ES-I3 (cell line): ENCODE measurements at regions not wholly inside any gene's neighbourhood (a gene's known extent, or its start where the extent isn't known, plus 50 kb on each side); places are given as distances from the start of the nearest gene placed in this dataset.
"Not testable (repeated sequence)": the region's sequence is repeated elsewhere in the genome, so short reads cannot be mapped to it uniquely, and the experiment has no call there.

Source experiments
- H3K36me3 ChIP-seq: 2 replicates; pipeline ENCODE4 v1.6.1; 2013; ENCODE audit warnings: mild to moderate bottlenecking, low read length, control low read depth, moderate library complexity; ENCODE audit not compliant: insufficient read depth
- H3K4me1 ChIP-seq: 2 replicates; pipeline ENCODE4 v1.6.1; 2013; ENCODE audit warnings: mild to moderate bottlenecking, control low read depth, low read length; ENCODE audit not compliant: insufficient read depth
- H3K9ac ChIP-seq: 2 replicates; pipeline ENCODE4 v1.6.1; 2013; ENCODE audit warnings: low read depth, mild to moderate bottlenecking, low read length, moderate library complexity
- H3K9me3 ChIP-seq: 2 replicates; pipeline ENCODE4 v1.6.1; 2013; ENCODE audit warnings: mild to moderate bottlenecking, low read length, moderate library complexity; ENCODE audit not compliant: control insufficient read depth, insufficient read depth

DNA sequence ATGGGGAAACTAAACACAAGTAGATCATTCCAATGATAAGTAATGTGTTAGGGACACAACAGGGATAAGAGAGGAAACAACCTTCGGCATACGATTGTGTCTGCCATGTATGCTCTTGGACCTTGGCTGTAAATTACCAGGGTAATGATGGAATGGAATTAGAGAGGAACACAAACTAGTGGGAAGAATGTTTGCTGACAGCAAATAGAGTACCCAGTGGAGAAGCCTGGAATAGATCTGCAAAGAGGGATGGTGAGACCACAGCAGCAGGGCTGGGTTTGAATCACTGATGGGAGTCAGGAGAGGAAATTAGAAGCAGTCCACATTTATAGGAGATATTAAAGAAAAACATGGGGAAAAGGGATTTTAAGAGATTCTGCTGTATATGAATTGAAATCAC is 172.8 kb downstream of the LRIG3 start:
- H3K4me1 ChIP-seq = peaks cover 6% of the 10 kb centered on the region; the same call in 1 of the 2 replicates
- H3K9me3 ChIP-seq = no peaks in the 10 kb centered on the region
- no peak overlapping the region for H3K9ac ChIP-seq
- H3K36me3 ChIP-seq = no peaks in the 10 kb centered on the region

DNA sequence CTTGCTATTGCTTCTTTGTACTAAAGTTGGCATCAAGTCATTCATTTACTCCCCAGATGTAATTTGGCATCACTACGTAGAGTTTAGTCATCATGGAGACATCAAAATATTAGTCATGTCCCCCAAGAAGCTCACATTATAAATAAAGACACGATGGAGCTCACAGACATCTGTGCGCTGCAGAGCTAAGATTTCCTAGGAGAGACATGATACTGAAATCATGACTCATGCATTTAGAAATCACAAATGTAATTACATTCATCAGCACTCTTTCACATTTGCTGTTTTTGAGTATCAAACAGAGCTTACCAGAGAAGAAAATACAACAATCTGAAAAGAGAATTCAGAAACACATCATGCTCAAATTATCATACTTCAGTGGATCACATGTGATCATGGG is 169.8 kb downstream of the LRIG3 start:
- H3K4me1 ChIP-seq = peaks cover 6% of the 10 kb centered on the region; the same call in 1 of the 2 replicates
- H3K9me3 ChIP-seq = no peaks in the 10 kb centered on the region
- no peak overlapping the region for H3K9ac ChIP-seq
- H3K36me3 ChIP-seq = no peaks in the 10 kb centered on the region

DNA sequence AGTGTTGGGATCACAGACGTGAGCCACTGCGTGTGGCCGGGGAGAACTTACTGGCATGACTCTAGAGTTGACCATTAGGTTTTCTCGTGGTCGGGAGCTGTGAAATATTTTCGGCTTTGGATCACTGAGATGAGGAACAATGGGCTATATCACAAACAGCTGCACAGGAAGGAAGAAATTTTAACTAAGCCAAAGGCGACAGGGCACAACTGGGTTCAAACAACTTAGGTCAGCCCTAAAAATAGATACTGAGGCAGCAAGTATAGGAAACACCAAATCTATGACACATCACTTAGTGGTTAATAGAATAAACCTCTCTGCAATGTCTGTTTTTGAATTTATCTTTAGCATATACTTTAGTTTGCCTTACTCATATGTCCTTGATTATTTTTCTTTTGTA is 162.9 kb downstream of the LRIG3 start:
- no peaks in the 10 kb centered on the region for H3K4me1 ChIP-seq
- no peak overlapping the region for H3K9ac ChIP-seq
- H3K9me3 ChIP-seq = no peaks in the 10 kb centered on the region
- H3K36me3 ChIP-seq = no peaks in the 10 kb centered on the region

DNA sequence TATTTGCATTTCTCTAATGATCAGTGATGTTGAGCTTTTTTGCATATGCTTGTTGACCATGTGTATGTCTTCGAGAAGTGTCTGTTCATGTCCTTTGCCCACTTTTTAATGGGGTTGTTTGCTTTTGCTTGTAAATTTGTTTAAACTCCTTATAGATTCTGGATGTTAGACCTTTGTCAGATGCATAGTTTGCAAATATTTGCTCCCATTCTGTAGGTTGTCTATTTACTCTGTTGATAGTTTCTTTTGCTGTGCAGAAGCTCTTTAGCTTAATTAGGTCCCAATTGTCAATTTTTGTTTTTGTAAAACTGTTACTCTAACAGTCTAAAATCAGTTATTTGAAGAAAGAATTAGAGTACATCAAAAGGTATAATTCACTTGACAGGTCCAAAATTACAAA is 160.6 kb downstream of the LRIG3 start:
- H3K9me3 ChIP-seq, H3K4me1 ChIP-seq, H3K36me3 ChIP-seq, H3K9ac ChIP-seq: not testable (repeated sequence)

DNA sequence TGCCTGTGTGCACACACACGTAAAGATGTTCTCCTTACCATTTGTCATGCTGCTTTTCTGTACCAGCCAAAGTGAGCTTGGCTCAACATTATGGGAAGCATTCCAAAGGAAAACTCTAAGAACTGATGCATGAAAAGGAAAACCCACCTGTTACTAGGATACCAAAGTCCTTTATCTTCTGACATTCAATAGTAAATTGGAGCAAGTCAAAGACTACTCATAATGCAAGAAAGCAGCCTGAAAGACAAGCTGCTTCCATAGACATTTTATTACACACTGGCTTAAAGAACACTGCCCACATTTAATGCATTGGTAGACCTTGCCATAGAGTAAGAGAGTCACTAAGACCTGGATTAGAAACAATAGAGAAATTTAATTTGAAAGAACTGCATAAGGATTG is 159.0 kb downstream of the LRIG3 start:
- H3K36me3 ChIP-seq = no peaks in the 10 kb centered on the region

DNA sequence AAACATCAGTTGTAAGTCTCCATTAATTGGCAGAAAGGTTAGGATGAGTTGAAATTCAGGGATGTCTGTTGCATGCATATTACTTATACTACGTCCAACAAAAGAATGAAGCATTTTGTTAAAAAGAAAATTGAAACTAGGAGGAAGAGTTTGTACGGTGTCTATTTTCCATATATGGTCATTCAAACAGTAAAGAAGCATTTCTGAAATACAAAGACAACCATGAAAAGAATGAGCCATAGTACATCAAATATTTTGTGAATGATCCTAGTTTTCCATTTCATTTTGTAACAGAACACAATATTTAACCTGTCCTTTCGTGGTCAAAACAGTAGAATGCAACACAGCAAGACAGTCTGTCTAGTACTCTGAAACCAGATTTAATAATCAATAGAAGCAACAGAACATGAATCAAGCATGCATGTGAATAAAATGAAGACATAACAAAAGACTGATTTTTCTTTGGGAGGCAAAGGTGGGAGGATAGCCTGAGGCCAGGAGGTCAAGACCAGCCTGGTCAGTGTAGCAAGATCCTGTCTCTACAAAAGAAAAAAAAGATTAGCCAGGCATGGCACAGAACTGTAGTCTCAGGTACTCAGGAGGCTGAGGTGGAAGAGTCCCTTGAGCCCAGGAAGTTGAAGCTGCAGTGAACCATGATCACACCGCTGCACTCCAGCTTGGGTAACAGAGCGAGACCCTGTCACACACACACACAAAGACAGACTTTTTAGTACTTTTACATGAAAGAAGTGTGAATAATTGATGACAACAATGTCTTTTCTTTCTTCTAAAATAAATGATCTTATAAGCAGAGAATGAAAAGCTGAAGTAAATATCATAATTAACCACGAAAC is 156.0 kb downstream of the LRIG3 start:
- H3K4me1 ChIP-seq = no peaks in the 10 kb centered on the region
- no peak overlapping the region for H3K9ac ChIP-seq
- H3K36me3 ChIP-seq = no peaks in the 10 kb centered on the region
- no peaks in the 10 kb centered on the region for H3K9me3 ChIP-seq

More for the DNA sequence above, 159.0 kb downstream of the LRIG3 start:
- H3K4me1 ChIP-seq = no peaks in the 10 kb centered on the region
- no peak overlapping the region for H3K9ac ChIP-seq
- H3K9me3 ChIP-seq = no peaks in the 10 kb centered on the region

DNA sequence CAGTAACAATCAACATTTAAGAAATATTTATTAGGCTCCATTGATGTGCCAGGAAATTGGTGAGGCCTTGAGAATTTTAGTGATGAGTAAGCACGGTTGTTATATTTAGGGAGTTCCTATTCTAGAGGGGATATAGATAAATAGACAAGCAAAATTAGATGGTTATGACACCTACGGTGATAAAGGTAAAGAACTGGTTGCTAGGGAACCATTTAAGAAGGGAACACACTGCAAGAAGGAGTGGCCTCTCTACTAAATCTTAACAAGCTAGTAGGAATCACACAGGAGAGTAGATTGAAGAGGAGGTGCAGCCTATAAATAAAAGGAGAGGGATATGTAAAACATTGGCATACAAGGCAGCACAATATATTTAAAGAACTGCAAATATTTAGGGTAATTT is 155.2 kb downstream of the LRIG3 start:
- Histone ChIP-seq H3K36me3 (no peaks in the 10 kb centered on the region), H3K4me1 (no peaks in the 10 kb centered on the region), H3K9me3 (no peaks in the 10 kb centered on the region), H3K9ac (no peak overlapping the region)

DNA sequence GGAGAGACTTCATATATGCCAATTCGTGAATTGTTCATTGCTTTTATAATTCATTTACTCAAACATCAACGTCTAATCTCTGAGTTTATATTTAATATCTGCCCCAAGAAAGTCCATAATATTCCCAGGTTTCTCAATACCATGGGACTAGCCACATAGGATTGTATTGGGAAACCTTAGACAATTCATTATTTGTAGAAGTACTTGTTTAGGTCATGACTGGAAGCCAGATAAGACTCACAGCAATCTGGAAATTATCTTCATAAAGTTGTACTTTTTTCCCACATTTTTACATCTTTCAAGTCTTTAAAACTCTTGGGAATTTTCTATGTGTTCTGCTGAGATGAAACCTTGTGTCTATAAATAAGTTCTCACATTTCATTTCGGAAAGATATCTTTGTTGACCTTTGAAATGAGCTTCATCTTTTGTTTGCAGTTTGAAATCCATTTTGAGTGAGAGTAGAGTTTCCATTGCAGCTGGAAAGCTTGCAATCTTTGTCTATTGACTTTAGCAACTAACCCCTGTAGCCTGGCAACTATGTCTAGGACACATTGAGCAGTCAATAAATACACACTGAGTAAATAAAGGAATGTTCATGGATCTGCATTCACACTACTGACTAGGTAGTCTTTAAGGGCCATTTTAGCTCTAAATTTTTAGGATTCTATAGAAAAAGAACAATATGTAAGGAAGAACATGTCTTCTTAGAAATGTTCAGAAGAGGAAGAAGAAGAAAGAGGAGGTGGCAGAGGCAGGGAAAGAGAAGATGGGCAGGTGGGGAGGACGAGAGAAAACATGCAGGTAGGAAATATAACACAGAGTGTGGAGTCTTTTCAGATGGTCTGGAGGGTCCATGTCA is 154.4 kb downstream of the LRIG3 start:
- H3K36me3 ChIP-seq = no peaks in the 10 kb centered on the region
- no peaks in the 10 kb centered on the region for H3K9me3 ChIP-seq
- no peaks in the 10 kb centered on the region for H3K4me1 ChIP-seq
- H3K9ac ChIP-seq = no peak overlapping the region

DNA sequence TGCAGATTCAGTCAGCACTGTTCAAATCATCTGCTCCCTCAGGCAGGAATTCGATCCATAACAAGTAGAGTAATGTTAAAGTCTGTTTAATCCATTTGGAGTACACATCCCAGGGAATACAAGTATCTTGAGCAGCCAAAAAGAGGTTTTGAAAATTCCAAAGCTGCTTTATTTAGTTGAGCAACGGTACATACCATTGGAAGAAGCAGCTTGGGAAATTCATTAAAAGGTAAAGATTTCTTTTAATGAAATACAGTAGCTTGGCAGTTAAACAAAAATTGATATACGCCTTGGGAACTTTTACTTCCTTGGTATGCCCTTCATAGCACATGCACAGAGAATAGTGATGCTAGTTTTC is 153.8 kb downstream of the LRIG3 start:
- no peaks in the 10 kb centered on the region for H3K4me1 ChIP-seq
- no peaks in the 10 kb centered on the region for H3K9me3 ChIP-seq
- H3K9ac ChIP-seq = no peak overlapping the region
- H3K36me3 ChIP-seq = no peaks in the 10 kb centered on the region

DNA sequence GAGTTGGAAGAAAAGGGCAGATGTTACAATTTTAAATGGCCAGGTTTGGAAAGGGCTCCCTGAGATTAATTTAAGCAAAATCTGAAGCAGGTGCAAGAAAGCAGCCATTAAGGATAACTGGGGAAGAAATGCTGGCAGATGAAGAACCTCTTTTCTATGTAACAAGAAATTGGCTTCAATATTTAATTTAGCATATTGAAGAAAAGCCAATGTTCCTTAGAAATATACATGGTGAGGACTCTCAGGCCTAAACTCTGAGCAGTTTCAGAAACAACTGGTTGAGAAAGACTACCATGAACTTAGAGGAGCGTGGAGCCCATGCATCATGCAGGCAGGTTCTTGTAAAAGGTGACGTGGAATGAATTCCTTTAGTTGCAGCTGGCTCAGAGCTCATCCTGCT is 152.8 kb downstream of the LRIG3 start:
- H3K4me1 ChIP-seq = no peaks in the 10 kb centered on the region
- no peaks in the 10 kb centered on the region for H3K9me3 ChIP-seq
- H3K9ac ChIP-seq = no peak overlapping the region

DNA sequence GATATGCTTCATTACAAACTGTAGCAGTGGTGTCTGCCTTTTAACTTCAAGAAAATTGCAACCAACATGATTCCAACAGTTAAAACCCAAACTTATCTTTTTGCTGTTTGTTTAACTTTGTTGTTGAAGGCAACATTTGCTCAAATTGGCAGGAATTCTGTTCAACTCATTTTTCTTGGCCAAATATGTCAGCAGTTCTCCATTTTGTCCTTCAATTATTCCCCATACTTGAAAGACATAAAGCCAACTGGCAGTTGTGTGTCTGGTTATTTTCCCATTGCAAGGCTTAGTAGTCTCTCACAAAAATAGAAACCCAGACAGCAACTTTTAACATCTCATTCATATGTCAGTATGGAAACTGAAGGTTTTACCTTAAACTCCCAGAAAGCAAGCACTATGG is 146.3 kb downstream of the LRIG3 start:
- Histone ChIP-seq H3K9ac (no peak overlapping the region), H3K36me3 (no peaks in the 10 kb centered on the region), H3K9me3 (no peaks in the 10 kb centered on the region), H3K4me1 (no peaks in the 10 kb centered on the region)

More for the DNA sequence above, 152.8 kb downstream of the LRIG3 start:
- no peaks in the 10 kb centered on the region for H3K36me3 ChIP-seq

DNA sequence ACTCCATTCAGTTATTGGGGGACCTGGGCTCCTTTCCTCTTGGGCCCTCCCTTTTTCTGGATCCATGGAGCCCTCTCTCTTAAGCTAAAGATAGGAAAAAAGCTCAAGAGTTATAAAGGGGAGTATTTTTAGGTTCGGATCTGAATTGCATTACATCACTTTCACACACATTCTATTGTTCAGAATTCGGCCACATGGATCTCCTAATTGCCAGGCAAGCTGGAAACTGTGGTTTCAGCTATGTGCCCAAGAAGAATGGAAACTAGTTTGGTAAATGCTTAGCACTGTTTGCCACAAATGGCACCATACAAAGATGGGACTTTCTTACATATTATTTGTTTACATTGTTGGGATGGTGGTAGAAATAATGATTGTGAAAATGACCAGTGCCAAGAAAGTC is 145.6 kb downstream of the LRIG3 start:
- H3K9me3 ChIP-seq = no peaks in the 10 kb centered on the region
- H3K36me3 ChIP-seq = no peaks in the 10 kb centered on the region
- no peaks in the 10 kb centered on the region for H3K4me1 ChIP-seq
- H3K9ac ChIP-seq = no peak overlapping the region

DNA sequence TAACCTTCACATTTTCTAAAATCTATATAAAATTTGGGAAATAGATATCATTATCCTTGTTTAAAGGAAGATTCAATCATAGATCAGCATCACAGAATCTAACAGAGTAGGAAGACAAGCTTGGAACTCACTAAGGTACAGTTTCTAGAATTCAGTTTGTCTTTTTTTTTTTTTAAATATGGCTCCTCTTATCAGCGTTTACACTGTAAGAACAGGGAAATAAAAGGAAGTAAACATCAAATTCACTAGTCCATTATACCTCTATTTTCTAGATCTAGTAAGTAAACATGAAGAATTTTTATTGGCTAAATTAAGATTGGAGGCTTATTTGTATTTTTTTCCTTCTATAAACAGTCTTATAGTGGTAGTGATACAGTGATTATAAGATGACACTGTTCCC is 144.9 kb downstream of the LRIG3 start:
- H3K4me1 ChIP-seq = no peaks in the 10 kb centered on the region
- H3K36me3 ChIP-seq = no peaks in the 10 kb centered on the region
- H3K9ac ChIP-seq = no peak overlapping the region
- H3K9me3 ChIP-seq = no peaks in the 10 kb centered on the region

DNA sequence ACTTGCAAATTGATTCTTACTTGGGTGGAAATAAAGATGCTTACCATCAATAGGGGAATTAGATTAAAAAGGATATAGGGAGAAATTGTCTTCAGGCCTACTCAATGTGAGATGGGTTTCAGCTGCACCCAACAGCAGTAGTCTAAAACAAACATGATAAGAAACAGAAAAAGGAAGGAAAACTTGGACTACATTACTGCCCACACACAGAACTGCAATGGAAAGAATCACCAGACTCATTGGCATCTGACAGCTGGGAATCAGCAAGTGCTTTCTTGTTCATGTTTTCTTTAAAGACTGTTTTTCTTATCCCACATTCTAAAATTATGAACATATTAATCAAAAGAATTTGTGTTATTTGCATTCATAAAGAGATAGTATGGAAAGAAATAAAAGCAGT is 144.2 kb downstream of the LRIG3 start:
- Histone ChIP-seq H3K4me1 (no peaks in the 10 kb centered on the region), H3K9ac (no peak overlapping the region), H3K36me3 (no peaks in the 10 kb centered on the region), H3K9me3 (no peaks in the 10 kb centered on the region)

DNA sequence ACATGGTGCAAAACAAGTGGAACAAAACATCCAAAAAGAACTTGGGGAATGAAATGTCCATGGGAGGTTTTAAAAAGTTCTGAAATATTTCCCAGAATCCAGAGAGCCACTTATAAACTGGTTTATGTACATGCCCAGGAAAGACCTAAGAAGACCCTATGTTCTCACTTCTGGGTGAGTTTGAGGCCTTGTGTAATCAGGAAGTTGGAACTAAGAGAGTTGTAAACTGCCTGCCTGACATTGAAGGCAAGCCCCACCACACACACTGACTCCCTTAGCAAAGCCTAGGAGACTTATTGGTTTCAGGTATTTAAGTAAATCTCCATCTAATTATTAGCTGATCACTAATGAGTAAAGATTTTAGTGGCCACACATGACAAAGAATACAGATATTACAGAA is 142.5 kb downstream of the LRIG3 start:
- no peaks in the 10 kb centered on the region for H3K9me3 ChIP-seq
- H3K36me3 ChIP-seq = no peaks in the 10 kb centered on the region; the same call in 1 of the 2 replicates
- no peak overlapping the region for H3K9ac ChIP-seq
- H3K4me1 ChIP-seq = no peaks in the 10 kb centered on the region
